Activated CD4-positive, alpha-beta T cell treated with anti-CD3 and anti-CD28 coated beads, Interleukin-2, amount 50 U/mL, for 24 hours (primary cell): ENCODE measurements at regions not wholly inside any gene's neighbourhood (a gene's known extent, or its start where the extent isn't known, plus 50 kb on each side); places are given as distances from the start of the nearest gene placed in this dataset.

Experiments used
- DNase-seq, 2 donors: peaks; one replicate each; pipeline ENCODE4 v3.0.0-alpha.2; 2020; ENCODE audit warnings: low read depth in 1 of 2, low spot score in 1 of 2

DNA sequence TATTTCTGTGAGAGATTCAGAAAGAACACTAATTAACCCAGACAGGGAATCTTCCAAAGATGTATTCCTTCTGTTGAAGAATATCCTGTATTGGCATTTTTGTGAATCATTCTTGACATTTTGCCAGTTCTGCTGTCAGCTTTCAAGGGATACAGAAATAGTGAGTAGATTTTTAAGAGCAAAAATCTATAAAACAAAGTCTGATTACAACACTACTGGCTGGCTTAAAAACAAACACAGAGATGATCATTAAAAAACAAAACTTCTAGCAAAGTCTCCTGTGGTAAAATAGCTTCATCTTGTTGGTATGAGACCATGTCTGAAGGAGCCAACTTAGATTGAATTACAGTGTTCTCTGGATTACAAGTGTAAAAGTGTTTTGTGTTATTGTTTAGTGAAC, 866.3 kb upstream of the KLHL29 start:
- no peak for DNase-seq

DNA sequence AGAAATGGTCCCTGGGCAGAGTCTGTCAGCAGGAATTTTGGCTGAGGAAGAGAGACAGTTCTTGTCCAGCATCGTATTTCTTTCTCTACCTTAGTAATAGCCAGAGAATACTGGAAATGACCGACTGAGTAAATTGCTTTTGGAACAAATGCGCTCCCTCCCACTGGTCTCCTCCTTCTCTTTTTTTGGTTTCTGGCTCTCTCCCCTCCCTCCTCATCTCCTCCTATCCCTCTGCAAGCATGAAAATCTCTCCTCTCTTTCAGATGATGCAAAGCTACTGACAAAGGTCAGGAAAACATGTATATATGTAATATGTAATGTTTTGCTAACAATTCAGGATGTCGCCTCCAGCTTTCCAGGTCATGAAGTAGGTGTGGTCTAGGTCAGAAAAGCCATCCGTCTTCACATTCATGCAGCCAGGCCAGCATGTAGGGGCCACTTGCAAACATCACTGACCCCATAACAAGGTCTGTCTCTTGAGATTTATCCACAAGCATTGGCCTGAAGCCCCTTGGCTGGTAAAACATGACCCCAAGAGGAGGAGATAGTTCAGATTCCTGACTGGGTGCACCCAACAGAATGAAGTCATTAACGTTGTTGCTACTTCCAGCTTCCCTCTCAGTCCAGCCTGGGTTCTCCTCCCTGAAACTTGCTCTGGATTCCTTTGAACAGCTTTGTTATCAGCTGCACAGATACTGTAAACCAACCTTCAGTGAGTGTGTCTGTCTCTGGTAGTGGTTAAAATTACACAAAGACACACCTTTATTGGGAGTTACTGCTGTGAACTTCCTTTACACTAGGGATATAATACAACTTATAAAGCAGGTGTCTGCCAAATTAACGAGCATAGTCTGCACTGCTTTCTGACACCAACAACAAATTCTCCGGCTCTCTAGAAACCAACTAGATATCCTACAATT, 864.4 kb upstream of the KLHL29 start:
- DNase-seq = no peak

- no peak for DNase-seq
Measured at GRCh38 chr2:22521620-22522019, 863.4 kb upstream of the KLHL29 start.

- DNase-seq = no peak
Measured at GRCh38 chr2:22525681-22526080, 859.3 kb upstream of the KLHL29 start.

DNA sequence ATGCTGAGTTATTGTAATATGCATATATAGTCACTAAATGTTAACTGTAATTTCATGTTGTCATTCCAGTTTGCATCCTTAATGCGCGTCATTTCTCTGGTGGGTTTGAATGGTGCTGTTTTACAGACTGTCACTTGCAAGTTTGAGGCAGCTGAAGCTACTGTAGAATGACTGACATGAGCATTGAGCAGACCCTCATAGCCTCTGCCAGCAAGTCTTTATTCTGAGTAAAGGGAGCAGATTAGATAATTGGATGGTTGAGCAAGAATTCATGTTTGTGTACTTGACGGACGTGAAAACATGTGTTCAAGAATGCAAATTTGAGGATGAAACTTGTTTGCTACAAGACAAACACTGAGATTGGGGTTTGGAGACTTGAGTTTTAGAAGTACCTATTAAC, 854.8 kb upstream of the KLHL29 start:
- no peak for DNase-seq

- DNase-seq = no peak
Measured at GRCh38 chr2:22536133-22536532, 848.8 kb upstream of the KLHL29 start.

- DNase-seq = no peak
Measured at GRCh38 chr2:22554453-22554852, 830.5 kb upstream of the KLHL29 start.

- DNase-seq = no peak
Measured at GRCh38 chr2:22557406-22557805, 827.6 kb upstream of the KLHL29 start.

DNA sequence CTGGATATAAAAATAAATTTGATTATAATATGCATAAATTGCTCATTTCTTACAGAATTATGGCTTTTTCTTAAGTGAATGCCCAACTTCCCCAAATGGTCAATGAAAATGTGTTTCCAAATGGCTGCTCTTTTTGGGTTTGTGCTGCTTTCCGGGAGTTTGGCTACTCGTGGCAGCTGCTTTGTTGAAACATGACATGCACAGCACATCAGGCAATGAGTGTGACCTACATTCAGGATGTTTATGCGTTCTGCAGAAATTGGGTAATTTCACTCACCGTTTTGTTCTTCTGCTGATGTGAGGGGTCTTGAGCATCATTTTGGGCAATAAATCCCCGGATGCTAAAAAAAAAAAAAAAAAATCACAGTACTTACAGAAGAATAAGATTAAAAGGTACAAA, 825.0 kb upstream of the KLHL29 start:
- no peak for DNase-seq

DNA sequence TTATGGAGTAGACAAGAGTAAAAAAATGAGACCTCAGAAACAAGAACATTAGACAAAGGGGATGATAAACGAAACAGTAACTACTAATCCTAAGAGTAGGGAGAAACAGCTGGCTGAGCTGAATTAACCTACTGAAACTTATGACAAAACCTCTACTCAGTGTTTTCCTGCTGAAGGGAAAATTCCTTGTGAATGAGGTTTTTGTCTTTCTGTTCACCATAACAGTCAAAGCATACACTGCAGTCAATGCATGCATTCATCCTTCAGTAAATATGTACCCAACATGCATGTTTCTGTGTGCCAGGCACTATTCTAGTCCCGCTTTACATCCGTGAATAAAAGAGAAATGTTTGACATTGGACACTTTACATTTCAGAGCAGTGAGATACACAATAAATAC, 805.6 kb upstream of the KLHL29 start:
- no peak for DNase-seq

GRCh38 chr2:22582107-22582506, 802.9 kb upstream of the KLHL29 start:
- DNase-seq = no peak

GRCh38 chr2:22596306-22596705, 788.7 kb upstream of the KLHL29 start:
- DNase-seq = no peak

- DNase-seq = no peak
Measured at GRCh38 chr2:22600156-22600555, 784.8 kb upstream of the KLHL29 start.

DNA sequence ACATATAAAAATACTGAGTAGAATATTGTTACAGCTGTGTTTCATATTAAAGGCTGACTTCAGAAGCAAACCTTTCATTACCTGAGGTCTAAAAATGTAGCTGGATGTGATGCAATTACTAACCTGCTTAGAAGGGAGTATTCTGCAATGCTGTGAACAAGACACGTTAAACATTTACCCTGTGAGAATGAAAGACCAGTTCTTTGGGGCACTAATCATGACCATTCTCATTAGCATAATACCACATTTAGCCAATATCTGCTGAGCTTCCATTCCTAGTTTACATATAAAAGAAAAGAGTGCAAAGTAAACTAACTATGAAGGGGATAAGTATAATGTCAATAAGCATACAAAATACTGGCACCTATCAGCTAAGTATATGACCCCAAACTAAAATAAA, 784.0 kb upstream of the KLHL29 start:
- no peak for DNase-seq

DNA sequence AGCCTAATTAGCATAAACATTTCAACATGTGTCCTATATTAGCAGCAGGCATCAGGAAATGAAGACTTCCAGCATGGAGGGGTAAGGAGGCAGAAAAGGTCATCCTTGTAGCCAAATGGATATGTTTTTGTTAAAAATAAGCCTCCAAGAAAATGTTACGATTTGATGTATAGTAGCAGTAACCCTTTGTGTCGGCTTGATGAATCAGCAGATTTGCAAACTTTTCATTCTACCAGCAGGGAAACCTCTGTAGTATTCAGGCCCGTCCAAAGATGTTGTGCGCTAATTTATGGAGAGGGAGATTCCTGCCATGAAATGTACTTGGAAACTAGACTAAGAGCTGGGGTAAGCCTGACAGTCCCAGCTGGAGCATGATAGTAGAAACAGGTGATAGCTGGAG, 780.8 kb upstream of the KLHL29 start:
- no peak for DNase-seq

- DNase-seq = no peak
Measured at GRCh38 chr2:22616031-22616430, 768.9 kb upstream of the KLHL29 start.

DNA sequence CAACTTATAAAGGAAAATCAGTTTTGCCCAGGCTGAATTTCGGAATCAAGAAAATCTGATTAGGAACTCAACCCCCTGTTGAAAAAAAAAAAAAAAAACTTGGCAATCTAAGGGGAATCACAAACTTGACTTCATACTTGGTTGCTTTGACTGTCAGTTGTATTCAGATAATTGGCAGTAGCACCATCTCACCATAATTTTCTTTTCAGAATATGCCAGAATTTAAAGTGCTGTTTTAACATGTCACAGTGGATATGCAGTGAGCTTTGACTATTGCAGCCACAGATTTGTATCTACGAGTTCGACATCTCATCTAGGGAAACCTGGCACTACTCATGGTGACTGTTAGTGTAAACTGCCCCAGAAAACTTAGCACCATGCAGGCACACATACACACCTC, 761.4 kb upstream of the KLHL29 start:
- no peak for DNase-seq

GRCh38 chr2:22626621-22627020, 758.4 kb upstream of the KLHL29 start:
- no peak for DNase-seq

GRCh38 chr2:22628221-22628620, 756.8 kb upstream of the KLHL29 start:
- no peak for DNase-seq

GRCh38 chr2:22628906-22629305, 756.1 kb upstream of the KLHL29 start:
- no peak for DNase-seq

DNA sequence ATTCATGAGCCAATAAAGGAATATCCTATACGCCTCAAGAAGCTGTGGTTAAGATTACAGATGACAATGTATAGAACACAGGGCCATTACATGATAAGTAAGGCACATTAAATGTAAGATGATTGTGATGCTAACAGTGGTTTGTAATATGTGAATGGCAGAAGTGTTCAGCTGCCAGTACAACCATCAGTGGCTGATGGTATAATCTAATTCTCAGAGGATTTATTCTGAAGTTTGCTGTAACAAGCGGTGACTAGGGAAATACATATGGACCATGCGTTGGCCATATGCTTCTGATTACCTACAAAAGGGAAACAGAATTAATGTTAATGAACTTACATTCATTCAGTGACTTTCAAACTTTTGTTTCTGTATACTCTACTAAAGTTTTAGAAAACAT, 750.8 kb upstream of the KLHL29 start:
- no peak for DNase-seq

GRCh38 chr2:22656426-22656825, 728.6 kb upstream of the KLHL29 start:
- no peak for DNase-seq

- no peak for DNase-seq
Measured at GRCh38 chr2:22673529-22673928, 711.5 kb upstream of the KLHL29 start.
